Liver (tissue), 8 donors: ENCODE measurements at regions not wholly inside any gene's neighbourhood (a gene's known extent, or its start where the extent isn't known, plus 50 kb on each side); places are given as distances from the start of the nearest gene placed in this dataset.

Source experiments
- DNase-seq: peaks from one replicate; pipeline ENCODE4 v3.0.0-alpha.2; 2017; ENCODE audit warnings: low spot score
- H3K27ac ChIP-seq, 2 donors: one replicate each; pipeline ENCODE4 v1.7.0; 2013; ENCODE audit warnings: inconsistent platforms in 2 of 2, low read length in 2 of 2, control low read depth in 1 of 2, low read depth in 1 of 2, mild to moderate bottlenecking in 1 of 2
- H3K27me3 ChIP-seq, 4 donors: one replicate each; pipeline versions ENCODE4 v1.6.1 to v1.7.0; 2013; ENCODE audit warnings: low read length in 3 of 4, inconsistent platforms in 1 of 4, mild to moderate bottlenecking in 1 of 4, moderate library complexity in 1 of 4; ENCODE audit not compliant: control insufficient read depth in 4 of 4, insufficient read depth in 4 of 4
- H3K36me3 ChIP-seq, 4 donors: one replicate each; pipeline versions ENCODE4 v1.6.1 to v1.7.0; 2013; ENCODE audit warnings: low read length in 3 of 4, mild to moderate bottlenecking in 3 of 4, low read depth in 1 of 4, moderate library complexity in 1 of 4; ENCODE audit not compliant: control insufficient read depth in 4 of 4, insufficient read depth in 3 of 4
- H3K4me1 ChIP-seq, 4 donors: one replicate each; pipeline versions ENCODE4 v1.6.1 to v1.7.0; 2013; ENCODE audit warnings: low read length in 3 of 4, mild to moderate bottlenecking in 3 of 4, moderate library complexity in 1 of 4; ENCODE audit not compliant: control insufficient read depth in 4 of 4, insufficient read depth in 4 of 4
- H3K4me3 ChIP-seq, 3 donors: one replicate each; pipeline versions ENCODE4 v1.6.1 to v1.7.0; 2013; ENCODE audit warnings: low read length in 3 of 3, control low read depth in 1 of 3, low read depth in 1 of 3, mild to moderate bottlenecking in 1 of 3
- H3K9ac ChIP-seq, 2 donors: one replicate each; pipeline ENCODE4 v1.7.0; 2013; ENCODE audit warnings: low read length in 2 of 2, mild to moderate bottlenecking in 2 of 2, moderate library complexity in 2 of 2, control low read depth in 1 of 2, low read depth in 1 of 2
- H3K9me3 ChIP-seq, 4 donors: one replicate each; pipeline versions ENCODE4 v1.6.1 to v1.7.0; 2013; ENCODE audit warnings: low read length in 3 of 4; ENCODE audit not compliant: control insufficient read depth in 4 of 4
- FOXA1 ChIP-seq: IDR thresholded peaks from 2 replicates; pipeline ENCODE4 v1.6.1; 2016; ENCODE audit warnings: antibody characterized with exemption
- GABPA ChIP-seq, 2 donors: IDR thresholded peaks in 1 of 2; conservative IDR thresholded peaks in 1 of 2; 2 replicates each; pipeline ENCODE4 v1.6.1; 2016; ENCODE audit warnings: antibody characterized with exemption in 2 of 2, mild to moderate bottlenecking in 1 of 2, moderate library complexity in 1 of 2
- HNF4A ChIP-seq, 2 donors: conservative IDR thresholded peaks; 2 replicates each; pipeline ENCODE4 v1.6.1; 2016; ENCODE audit warnings: antibody characterized with exemption in 2 of 2, mild to moderate bottlenecking in 2 of 2
- HNF4G ChIP-seq: IDR thresholded peaks from 2 replicates; pipeline ENCODE4 v1.6.1; 2016; ENCODE audit warnings: antibody characterized with exemption
- JUND ChIP-seq, 2 donors: IDR thresholded peaks; 2 replicates each; pipeline ENCODE4 v1.6.1; 2016; ENCODE audit warnings: antibody characterized with exemption in 2 of 2
- NR2F2 ChIP-seq: IDR thresholded peaks from 2 replicates; pipeline ENCODE4 v1.6.1; 2016; ENCODE audit warnings: antibody characterized with exemption
- RAD21 ChIP-seq, 2 donors: IDR thresholded peaks; 2 replicates each; pipeline ENCODE4 v1.6.1; 2016; ENCODE audit warnings: antibody characterized with exemption in 2 of 2, mild to moderate bottlenecking in 2 of 2
- RXRA ChIP-seq, 2 donors: IDR thresholded peaks; 2 replicates each; pipeline ENCODE4 v1.6.1; 2017 to 2018; ENCODE audit warnings: antibody characterized with exemption in 2 of 2, mild to moderate bottlenecking in 1 of 2
- SP1 ChIP-seq: IDR thresholded peaks from 2 replicates; pipeline ENCODE4 v1.6.1; 2018; ENCODE audit warnings: antibody characterized with exemption, mild to moderate bottlenecking
- TAF1 ChIP-seq: conservative IDR thresholded peaks from 2 replicates; pipeline ENCODE4 v1.6.1; 2016; ENCODE audit warnings: antibody characterized with exemption, mild to moderate bottlenecking
- YY1 ChIP-seq: IDR thresholded peaks from 2 replicates; pipeline ENCODE4 v1.6.1; 2016; ENCODE audit warnings: antibody characterized with exemption, mild to moderate bottlenecking
- WGBS: extraction: QIAGEN DNeasy Blood & Tissue Kit; methylation state at CpG from one replicate; pipeline ENCODE4 v1.1.7; 2013; 5-methylcytosine and 5-hydroxymethylcytosine counted together
- TF ChIP-seq, protein P1 (sequence below): IDR thresholded peaks from 2 replicates; pipeline ENCODE4 v1.6.1; 2016; ENCODE audit warnings: antibody characterized with exemption, mild to moderate bottlenecking
- TF ChIP-seq, protein P2 (sequence below): IDR thresholded peaks from 2 replicates; pipeline ENCODE4 v1.6.1; 2016; ENCODE audit warnings: antibody characterized with exemption
- TF ChIP-seq, protein P3 (sequence below): IDR thresholded peaks from 2 replicates; pipeline ENCODE4 v1.6.1; 2016; ENCODE audit warnings: antibody characterized with exemption
- TF ChIP-seq, protein P4 (sequence below): fragments of 150-350 bp; IDR thresholded peaks from 2 replicates; pipeline ENCODE4 v1.5.1; 2017; ENCODE audit warnings: improper control_type of control experiment, low read depth, low read length; ENCODE audit not compliant: missing input control
- donor health status: healthy.
- donor health status: healthy.
- donor health status: healthy.
- donor health status: healthy.
- donor health status: healthy.

DNA sequence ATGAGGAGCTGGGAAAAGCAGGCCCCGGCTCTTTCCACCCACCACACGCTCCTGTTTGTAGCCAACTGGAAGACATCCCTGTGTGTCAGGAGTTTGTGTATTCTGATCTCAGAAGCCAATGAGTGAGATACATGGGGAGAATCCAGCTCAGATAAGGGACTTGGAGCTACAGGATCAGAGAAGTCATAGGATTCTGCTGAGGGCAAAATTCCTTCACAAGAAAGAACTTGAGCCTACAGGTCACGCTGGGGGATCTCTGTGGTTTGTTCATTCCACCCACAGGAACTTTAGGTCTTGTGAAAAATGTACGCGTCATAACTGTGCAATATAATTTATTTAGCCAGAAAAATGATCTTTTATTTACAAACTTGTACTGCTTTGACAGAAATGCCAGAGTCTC, 80.1 kb upstream of the SMIM21 start:
- TF ChIP-seq RAD21 (IDR thresholded peaks at IDR 0.05) (no peak), NR2F2 (no peak), JUND (IDR thresholded peaks at IDR 0.05) (no peak), GABPA (IDR thresholded peaks at IDR 0.05 in 1 of 2, conservative IDR thresholded peaks at IDR 0.05 in 1 of 2) (no peak), HNF4G (no peak), HNF4A (conservative IDR thresholded peaks at IDR 0.05) (no peak), RXRA (IDR thresholded peaks at IDR 0.05) (no peak), TAF1 (no peak), FOXA1 (no peak), YY1 (no peak)
- TF ChIP-seq, protein P1, sequence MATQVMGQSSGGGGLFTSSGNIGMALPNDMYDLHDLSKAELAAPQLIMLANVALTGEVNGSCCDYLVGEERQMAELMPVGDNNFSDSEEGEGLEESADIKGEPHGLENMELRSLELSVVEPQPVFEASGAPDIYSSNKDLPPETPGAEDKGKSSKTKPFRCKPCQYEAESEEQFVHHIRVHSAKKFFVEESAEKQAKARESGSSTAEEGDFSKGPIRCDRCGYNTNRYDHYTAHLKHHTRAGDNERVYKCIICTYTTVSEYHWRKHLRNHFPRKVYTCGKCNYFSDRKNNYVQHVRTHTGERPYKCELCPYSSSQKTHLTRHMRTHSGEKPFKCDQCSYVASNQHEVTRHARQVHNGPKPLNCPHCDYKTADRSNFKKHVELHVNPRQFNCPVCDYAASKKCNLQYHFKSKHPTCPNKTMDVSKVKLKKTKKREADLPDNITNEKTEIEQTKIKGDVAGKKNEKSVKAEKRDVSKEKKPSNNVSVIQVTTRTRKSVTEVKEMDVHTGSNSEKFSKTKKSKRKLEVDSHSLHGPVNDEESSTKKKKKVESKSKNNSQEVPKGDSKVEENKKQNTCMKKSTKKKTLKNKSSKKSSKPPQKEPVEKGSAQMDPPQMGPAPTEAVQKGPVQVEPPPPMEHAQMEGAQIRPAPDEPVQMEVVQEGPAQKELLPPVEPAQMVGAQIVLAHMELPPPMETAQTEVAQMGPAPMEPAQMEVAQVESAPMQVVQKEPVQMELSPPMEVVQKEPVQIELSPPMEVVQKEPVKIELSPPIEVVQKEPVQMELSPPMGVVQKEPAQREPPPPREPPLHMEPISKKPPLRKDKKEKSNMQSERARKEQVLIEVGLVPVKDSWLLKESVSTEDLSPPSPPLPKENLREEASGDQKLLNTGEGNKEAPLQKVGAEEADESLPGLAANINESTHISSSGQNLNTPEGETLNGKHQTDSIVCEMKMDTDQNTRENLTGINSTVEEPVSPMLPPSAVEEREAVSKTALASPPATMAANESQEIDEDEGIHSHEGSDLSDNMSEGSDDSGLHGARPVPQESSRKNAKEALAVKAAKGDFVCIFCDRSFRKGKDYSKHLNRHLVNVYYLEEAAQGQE, result no peak
- TF ChIP-seq, protein P2, sequence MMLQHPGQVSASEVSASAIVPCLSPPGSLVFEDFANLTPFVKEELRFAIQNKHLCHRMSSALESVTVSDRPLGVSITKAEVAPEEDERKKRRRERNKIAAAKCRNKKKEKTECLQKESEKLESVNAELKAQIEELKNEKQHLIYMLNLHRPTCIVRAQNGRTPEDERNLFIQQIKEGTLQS, result no peak
- TF ChIP-seq, protein P3, sequence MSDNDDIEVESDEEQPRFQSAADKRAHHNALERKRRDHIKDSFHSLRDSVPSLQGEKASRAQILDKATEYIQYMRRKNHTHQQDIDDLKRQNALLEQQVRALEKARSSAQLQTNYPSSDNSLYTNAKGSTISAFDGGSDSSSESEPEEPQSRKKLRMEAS, result no peak
- TF ChIP-seq, protein P4, sequence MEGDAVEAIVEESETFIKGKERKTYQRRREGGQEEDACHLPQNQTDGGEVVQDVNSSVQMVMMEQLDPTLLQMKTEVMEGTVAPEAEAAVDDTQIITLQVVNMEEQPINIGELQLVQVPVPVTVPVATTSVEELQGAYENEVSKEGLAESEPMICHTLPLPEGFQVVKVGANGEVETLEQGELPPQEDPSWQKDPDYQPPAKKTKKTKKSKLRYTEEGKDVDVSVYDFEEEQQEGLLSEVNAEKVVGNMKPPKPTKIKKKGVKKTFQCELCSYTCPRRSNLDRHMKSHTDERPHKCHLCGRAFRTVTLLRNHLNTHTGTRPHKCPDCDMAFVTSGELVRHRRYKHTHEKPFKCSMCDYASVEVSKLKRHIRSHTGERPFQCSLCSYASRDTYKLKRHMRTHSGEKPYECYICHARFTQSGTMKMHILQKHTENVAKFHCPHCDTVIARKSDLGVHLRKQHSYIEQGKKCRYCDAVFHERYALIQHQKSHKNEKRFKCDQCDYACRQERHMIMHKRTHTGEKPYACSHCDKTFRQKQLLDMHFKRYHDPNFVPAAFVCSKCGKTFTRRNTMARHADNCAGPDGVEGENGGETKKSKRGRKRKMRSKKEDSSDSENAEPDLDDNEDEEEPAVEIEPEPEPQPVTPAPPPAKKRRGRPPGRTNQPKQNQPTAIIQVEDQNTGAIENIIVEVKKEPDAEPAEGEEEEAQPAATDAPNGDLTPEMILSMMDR, result no peak
- Histone ChIP-seq H3K4me3 (no peak overlapping the region), H3K27ac (no peak overlapping the region), H3K36me3 (no peaks in the 10 kb centered on the region), H3K9me3 (peaks cover 0 to 2% (median 0%) of the 10 kb centered on the region in 4 donors), H3K9ac (no peak overlapping the region), H3K4me1 (no peaks in the 10 kb centered on the region), H3K27me3 (no peaks in the 10 kb centered on the region)
- WGBS, result 88% methylated on average over 5 of the region's 5 CpGs
- no peak for DNase-seq

DNA sequence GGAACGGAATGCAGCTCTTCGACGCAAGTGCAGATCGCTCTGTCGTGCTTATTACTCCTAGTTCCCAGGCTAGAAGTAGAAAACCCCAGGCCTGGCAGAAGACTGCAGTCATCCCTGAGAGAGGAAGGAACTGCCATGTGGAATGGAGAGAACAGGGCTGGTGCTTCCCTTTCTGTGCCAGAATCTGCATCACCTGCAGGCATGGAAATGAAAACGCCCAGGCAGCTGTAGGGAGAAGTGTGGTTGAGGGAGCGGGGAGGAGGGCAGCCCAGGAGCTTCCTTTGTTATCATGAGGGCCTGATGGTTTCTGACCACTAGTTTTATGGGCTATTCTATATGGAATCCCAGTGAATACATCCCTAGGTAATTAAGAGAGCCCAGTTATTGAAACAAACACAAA, 79.4 kb upstream of the SMIM21 start:
- 82% methylated on average over 7 of the region's 7 CpGs for WGBS
- no peaks in the 10 kb centered on the region for H3K4me1 ChIP-seq
- H3K4me3 ChIP-seq, result no peak overlapping the region
- no peak overlapping the region for H3K27ac ChIP-seq
- no peaks in the 10 kb centered on the region for H3K36me3 ChIP-seq
- no peak for TF ChIP-seq JUND (IDR thresholded peaks at IDR 0.05)
- TF ChIP-seq, protein P2, result no peak
- TF ChIP-seq SP1, result no peak
- TF ChIP-seq RAD21 (IDR thresholded peaks at IDR 0.05), result no peak
- TF ChIP-seq, protein P3, result no peak
- TF ChIP-seq YY1, result no peak
- H3K9me3 ChIP-seq, result no peaks in the 10 kb centered on the region
- H3K27me3 ChIP-seq, result no peaks in the 10 kb centered on the region
- no peak overlapping the region for H3K9ac ChIP-seq
- no peak for DNase-seq
